ENCODE measurements at regions not wholly inside any gene's neighbourhood (a gene's known extent, or its start where the extent isn't known, plus 50 kb on each side); places are given as distances from the start of the nearest gene placed in this dataset.
"Not testable (repeated sequence)": the region's sequence is repeated elsewhere in the genome, so short reads cannot be mapped to it uniquely, and the experiment has no call there.

DNA sequence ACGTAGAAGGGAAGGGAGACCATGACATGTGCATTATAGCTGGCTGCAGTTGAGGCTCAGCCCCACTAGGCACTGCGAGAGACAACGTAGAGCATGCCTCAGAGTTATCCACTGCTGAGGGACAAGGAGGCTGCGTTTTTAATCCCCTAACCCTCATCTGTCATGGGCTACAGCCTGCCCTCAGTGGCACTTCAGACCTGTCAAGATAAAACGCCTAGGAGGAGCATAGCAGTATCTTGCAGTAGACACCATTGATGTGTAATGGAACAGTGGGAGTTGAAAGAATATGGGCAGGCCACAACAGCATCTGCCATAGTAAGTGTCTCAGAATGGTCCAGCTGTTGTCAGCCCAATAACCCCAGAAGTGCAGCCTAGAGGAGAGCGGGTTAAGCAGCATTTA, 307.0 kb upstream of the PTBP2 start:
- no peak for DNase-seq (ENCODE audit: low read depth, low spot score)

DNA sequence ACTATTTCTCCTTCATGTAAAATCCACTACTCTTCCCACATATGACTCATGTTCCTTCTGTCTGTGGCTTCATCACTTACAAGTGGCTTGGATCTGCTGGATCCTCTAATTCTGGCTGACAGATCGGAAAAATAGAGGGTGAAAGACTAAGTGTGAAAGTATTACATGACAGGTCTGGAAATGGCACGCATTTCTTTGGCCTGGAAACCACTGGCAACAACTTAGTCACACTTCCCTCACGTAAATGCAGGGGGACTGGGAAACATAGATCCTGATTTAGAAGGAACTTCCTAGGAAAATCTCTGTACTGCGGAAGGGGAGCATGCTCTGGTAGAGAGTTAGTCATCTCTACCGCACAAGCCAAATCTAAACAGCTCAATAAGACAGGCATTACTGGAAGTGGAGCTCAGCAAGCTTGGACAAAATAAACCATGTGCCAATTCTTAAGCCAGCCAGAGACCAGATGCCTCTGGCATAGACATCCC, 305.4 kb upstream of the PTBP2 start:
- no peak for DNase-seq (ENCODE audit: low read depth, low spot score)

DNA sequence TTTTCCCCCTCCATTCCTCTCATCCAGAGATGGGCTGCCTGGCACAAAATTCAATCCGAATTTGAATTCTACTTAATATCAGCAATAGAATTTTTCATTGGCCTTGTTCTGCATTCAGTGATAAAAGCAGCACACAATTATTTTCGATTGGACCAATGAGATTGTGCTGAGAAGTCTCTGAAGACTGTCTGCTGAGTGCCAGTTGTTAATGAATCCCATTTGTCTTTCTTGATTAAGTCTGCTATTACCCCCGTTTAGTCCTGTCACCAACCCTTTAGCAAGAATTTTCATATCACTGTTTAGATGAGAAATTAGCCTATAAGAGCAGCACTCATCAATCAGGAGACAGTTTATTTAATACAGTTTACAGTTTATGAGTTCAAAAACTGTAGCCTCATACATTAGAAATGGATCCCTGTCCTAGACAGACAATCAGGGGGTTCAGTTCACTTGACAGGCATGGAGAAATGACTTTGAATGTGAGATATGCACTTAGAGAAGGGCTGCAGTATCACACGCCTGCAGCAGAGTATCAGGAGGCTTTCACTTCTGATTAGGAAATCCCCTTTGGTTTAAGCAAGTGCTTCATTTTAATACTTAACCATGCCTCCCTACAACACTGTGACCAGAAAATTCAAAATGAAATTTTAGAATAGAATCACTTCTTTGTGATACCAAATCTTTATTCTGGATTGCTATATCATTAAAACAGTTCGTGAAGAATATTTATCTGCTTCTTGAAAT, 304.7 kb upstream of the PTBP2 start:
- no peak for DNase-seq (ENCODE audit: low read depth, low spot score)

DNA sequence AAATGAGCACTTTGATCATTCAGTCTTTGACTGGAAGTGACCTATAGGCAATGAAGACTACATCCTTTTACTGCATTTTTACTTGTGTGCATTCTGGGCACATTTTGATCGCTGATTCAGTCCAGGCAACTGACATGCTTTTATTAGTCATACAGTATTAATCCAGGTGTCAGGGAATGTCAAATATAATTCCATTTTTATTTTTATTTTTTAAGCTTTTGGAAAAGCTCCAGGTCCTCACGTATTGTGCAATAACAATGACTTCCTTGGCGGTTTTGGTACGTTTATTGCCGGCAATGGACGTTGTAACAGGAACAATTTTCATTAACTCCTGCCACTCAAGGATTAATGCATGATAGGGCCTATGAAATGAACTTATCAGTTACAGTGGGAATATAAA, 302.6 kb upstream of the PTBP2 start:
- DNase-seq (ENCODE audit: low read depth, low spot score), result no peak

DNA sequence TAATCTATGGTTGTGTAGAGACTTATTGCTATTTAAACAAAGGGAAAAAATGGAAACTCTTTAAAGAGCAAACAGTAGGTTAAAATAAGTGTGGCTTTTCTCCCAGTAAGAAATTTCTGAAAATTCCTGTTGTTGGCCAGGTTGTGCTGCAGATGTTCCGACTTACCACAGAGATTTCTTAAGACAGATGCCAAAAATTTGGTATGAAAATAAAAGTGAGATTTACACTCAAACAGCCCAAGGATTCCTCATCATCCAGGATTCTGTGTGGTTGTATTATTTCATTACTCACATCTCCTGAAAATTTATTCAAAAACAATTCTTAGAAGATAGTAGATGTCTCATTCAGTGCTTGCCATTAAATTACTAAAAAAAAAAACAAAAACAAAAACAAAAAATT, 296.7 kb upstream of the PTBP2 start:
- DNase-seq (ENCODE audit: low read depth, low spot score), result no peak

DNA sequence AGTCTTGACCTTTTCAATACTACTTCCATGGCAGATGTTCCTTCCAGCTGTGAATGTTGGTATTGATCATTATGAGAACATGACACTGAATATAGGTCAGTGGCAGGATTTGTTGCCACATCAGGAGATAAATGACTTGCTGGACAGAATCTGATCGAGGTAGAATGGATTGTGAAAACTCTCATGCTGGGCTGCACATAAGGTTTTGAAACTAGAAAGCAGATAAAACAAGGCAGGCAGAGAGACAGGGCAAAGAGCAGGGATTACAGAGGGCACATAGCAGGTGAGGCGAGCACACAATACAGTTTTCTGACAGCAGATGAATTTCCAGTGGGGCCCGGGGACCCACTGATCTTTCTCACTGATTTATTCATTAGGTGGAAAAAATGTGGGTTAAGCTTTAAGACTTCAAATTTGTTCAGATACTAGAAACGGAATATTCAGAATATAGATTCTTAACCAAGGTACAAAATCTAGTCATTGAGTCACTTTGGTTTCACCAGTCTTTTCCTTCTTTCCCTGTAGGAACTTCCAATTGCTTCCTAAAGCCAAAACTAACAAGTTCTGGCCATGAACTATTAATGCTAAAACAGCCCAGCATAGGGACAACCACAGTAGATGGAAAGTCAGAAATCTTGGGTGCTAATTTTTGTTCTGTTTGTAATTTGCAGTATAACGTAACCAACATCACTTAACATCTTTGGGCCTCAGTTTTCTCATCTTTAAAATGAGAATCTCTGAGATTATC, 296.0 kb upstream of the PTBP2 start:
- DNase-seq (ENCODE audit: low read depth, low spot score), result no peak

DNA sequence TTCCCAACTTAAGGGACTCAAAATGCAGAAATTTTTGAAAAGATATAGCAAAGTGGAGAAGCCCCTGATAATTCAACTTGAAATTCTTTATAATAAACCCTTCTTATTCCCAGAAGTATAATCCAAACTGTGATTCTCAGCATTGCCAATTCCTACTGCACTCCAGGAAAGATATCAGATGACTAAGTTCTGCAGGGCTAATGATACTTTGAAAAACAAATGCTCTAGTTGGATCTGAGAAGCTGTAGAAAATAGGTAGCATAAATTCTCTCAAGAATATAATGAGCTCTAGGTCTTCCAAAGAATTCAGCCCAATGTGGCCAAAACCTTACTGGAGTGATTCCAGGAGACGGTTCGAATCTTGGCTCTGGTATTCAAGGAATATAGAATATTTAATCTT, 294.0 kb upstream of the PTBP2 start:
- DNase-seq (ENCODE audit: low read depth, low spot score), result no peak

DNA sequence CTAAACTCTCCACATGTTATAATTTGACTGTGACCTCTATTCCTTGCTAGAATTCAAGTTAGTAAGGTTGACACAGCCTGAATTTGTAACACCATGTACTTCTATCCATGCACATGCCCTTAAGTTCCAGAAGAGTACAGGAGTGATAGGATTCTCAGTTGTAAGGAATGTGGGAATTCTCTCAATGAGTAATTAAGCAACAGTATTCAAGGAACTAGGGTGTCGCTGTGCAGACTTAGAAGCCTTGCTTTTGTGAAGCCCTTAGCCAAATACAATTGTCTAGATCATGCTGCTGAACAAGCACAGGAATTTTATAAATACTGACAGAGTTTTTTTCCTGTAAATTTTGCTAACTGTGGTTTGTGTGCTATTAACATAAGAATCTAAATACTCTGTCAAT, 276.3 kb upstream of the PTBP2 start:
- DNase-seq (ENCODE audit: low read depth, low spot score), result no peak

DNA sequence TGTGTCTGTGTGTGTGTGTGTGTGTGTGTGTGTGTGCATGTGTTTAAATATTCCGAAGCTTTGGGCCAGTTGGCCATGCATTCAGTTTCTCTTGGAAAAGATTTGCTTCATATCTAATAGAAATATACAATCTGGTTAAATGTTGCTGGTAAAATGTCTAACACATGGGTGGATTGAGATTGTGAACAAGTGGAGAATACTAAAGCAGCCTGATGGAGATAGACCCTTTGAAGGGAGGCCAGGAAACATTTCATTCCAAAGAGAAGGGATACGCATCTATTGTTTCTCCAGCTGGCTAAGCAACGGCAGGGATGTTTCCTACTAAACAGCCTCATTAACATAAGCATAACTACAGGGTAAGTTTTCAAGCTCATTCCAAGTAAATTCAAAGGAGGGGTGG, 257.5 kb upstream of the PTBP2 start:
- DNase-seq (ENCODE audit: low read depth, low spot score), result no peak

DNA sequence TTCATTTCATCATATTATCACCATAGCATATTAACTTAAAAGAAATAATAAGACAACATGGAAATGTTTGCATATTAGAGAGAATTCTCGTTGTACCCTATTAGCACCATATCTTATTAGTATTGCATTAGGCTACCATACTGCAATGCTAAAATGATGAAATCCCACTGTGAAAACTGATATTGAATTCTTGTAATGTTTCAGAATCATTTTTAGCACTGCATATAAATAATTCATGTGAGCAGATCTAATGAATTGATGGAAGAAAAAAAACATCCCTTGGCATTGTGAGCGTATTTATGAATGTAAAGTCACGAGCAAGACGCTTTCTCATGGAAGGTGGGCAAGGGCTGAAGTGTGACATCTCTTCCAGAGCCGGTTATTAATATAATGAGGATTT, 257.1 kb upstream of the PTBP2 start:
- DNase-seq (ENCODE audit: low read depth, low spot score), result no peak

DNA sequence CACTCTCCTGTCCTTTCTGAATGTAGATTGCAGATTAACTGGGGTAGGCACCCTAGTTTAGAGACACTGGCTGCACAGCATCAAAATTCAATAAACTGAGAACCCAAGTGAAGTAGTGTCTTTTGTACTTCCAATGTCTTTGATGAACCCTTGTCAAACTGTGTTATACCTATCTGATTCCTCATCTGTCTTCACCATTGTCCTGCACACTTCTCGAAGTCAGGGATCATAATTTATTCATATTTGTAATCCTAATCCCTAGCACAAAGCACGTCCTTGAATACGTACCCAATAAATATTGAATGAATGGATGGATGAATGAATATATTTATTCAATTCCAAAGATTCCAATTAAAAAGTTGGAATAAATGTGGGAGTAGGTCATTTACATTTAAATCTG, 256.6 kb upstream of the PTBP2 start:
- DNase-seq (ENCODE audit: low read depth, low spot score), result no peak

DNA sequence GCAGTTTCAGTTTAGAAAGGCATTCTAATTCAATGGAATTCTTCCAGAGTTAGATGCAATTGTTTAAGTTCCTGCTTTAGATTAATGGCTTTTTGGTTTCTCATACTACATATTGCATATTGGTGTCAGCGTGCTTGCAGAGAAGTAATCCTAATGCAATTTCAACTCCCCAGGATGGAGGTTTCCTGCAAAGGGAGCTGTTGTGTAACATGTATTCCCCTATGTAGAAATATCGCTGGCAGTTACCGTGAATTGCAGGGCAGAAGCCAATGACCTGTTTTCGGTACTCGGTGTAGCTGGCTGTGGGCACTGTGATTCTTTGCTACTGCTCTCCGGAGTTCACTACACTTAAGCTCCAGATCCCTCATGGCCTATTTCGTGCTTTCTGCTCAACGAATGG, 256.1 kb upstream of the PTBP2 start:
- no peak for DNase-seq (ENCODE audit: low read depth, low spot score)

DNA sequence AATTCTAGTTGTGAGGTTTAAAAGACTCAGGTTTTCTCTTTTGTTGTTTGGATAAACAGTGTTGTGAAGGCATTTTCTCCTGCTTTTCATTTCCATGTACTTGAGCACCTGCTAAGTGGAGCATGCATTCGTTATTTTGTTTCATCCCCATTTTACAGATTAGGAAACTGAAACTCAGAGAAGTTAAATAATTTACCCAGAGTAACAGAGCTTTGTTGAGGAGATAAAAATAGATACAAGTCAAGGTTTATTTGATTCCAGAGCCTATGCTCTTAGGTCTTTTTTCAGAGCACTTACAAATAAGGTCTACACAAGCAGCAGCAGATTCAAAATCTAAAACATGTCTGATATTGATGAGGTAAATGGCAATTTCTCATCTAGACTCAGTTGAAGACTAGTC, 254.7 kb upstream of the PTBP2 start:
- DNase-seq (ENCODE audit: low read depth, low spot score), result no peak

DNA sequence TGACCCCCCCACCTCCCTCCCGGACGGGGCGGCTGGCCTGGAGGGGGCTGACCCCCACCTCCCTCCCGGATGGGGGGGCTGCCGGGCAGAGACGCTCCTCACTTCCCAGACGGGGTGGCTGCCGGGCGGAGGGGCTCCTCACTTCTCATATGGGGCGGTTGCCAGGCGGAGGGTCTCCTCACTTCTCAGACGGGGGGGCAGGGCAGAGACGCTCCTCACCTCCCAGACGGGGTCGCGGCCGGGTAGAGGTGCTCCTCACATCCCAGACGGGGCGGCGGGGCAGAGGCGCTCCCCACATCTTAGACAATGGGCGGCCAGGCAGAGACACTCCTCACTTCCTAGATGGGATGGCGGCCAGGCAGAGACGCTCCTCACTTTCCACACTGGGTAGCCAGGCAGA, 251.9 kb upstream of the PTBP2 start:
- DNase-seq (ENCODE audit: low read depth, low spot score), result not testable (repeated sequence)

DNA sequence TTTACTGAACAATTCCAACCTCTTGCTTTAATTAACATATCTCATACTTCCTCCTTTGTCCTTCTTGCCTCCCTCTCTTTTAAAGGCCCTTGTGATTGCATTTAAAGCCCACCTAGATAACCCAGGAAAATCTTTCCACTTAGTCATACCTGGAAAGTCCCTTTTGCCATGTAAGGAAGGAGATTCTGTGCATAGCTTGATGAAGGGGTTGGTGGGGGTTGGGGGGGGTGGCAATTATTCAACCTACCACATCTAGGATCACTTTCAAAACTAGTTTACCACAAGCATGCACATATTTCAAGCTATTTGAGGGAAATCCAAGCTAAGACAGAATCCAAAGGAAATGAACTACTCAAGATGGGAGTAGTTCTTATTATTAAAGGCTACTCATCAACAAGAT, 249.1 kb upstream of the PTBP2 start:
- no peak for DNase-seq (ENCODE audit: low read depth, low spot score)

DNA sequence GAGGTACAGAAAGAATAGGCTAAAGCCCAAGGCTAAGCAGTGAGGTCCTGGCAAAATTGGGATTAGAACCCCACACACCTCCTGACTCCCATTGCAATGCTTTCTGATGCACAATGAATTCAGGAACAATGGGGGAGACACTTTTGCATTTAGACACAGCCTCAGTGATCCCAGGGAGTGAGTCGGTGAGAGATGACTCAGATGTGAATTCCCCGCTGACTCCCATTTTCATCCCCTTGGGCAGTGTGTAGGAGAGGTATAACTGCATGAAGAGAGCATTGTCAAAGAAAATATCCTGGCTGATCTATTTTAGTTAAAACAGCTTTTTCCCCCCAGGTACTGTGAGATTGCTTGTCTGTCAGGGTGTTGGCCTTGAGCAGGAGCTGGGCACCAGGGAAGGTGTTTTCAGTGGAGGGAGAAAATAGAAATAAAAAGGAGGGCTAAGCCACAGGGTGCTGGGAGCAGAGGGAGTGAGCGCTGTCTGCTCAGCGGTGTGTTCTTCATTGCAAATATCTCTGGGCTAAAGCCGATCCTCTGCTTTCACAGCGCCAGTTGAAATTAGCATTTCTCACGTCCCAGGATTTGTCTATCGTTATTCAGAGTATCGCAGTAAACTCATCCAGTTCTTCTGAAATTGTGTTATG, 247.7 kb upstream of the PTBP2 start:
- peak; percentile 58 for DNase-seq (ENCODE audit: low read depth, low spot score)

DNA sequence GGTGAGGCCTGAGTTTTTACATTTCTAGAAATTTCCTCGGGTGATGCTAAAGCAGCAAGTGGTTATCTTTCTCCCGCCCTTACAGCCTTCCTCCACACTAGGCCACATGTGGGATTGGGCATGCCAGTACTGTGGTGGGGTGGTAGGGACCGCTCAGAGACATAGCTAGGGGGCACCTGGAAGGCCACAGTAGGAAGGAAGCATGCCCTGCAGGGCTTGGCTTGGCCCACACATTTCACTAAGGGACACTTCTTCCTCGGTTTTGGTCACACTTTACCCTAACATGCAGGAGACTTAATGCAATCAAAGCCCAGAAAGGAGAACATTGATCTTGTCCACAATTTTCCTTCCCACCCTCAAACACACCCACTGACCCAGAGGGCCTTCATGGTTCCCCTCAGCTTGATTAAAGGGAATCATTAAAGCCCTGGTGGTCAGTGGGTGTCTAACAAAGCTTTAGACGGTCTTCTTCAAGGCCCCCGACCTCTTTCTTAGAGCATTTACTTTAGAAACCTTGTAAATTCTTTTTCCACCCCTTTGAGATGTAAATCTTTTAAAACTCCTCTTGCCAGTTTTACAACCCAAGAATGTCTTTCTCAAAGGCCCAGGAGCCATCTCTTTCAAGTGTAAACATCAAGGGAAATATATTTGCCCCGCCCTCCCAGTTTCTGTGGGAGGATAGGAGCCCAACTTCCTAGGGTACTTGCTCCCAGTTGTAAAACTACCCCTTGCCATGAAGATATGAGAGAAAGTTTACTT, 246.4 kb upstream of the PTBP2 start:
- DNase-seq (ENCODE audit: low read depth, low spot score), result peak; percentile 87

DNA sequence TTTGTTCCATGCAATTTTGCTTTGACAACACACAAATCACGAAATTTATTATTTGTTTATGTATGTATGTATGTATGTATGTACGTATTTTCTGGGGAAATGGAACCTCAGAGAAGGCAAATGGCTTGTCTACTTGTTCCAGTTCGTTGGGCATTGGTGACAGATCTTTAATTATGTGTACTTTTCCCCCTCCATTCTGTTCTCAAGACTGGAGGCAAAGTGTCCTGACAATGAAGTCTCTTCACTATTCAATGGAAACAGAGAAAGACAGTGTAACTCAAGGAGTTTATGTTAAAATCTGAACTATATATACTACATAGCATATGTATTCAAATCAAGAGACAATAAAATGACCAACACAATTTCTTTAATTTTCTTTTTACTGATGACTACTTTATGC, 245.7 kb upstream of the PTBP2 start:
- DNase-seq (ENCODE audit: low read depth, low spot score), result no peak

DNA sequence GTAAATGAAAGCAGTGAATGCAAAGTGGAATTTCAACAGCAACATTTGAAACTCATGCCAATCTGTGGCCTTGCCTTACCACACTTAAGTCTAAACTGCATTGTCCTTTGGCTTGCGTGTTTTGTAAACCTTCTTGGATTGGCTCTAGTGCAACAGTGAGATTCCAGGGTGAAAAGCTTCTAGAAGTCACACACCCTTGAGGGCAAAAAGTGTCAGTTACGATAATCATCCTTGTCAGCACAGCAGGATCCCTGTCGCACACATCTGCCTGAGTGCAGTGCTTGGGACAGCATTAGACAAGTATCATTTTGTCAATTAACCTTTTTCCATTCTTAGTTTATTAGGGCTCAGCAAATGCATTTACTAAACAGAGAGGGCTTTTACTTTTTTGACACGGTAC, 243.4 kb upstream of the PTBP2 start:
- DNase-seq (ENCODE audit: low read depth, low spot score), result peak; percentile 63

DNA sequence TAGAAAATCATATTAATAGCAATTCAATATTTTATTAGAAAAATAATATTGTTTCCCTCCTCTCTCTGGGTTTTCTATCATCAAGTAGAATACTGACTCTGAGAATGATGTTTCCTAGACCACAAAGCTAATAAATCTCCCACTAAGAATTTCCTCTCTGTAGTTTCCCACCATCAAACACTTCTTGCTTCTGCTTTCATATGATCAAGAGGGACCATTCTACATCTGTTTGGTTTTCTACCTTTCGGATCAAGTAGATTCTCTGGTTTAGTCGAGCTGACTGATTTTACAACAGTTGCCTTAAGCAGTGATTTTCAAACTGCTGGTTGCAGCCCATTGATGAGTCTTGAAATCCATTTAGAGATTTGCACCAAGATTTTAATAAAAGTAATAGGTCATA, 240.2 kb upstream of the PTBP2 start:
- DNase-seq (ENCODE audit: low read depth, low spot score), result no peak

DNA sequence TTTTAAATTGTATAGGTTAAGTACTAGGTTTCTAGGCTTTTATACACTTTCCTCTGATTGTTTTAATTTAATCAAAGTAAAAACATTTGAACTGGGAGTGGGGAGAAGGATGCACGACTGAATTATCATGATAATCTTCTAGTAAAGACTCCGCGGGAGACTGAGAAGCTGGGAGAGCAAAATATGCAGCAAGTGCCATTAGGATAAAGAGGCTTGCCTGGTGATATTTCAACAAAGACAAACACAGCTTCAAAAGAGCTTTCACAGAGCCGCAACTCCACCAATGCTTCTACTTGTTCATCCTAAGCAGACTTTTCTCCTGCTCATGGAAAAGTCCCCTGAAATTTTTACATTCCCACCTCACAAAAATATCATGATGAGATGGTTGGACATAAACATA, 239.0 kb upstream of the PTBP2 start:
- DNase-seq (ENCODE audit: low read depth, low spot score), result no peak

DNA sequence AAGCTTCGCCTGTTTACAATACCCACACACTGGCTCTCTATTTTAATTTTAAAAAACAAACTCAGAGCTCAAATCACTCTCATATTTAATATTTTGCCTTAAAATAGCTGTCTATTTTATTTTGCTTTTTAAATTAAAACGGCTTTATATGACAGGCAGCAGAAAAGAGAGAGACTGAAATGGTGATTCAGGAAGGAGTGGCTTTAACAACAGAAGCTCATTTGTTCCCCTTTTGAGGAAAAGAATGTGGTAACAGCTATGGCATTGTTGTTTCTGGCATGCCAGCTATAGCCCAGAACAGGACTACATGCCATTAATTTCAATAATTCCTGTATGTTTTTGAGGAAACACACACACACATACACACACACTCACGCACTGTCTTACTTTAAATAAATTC, 234.2 kb upstream of the PTBP2 start:
- no peak for DNase-seq (ENCODE audit: low read depth, low spot score)

All from ELF-1 (cell line).